ENCODE measurements at regions not wholly inside any gene's neighbourhood (a gene's known extent, or its start where the extent isn't known, plus 50 kb on each side); places are given as distances from the start of the nearest gene placed in this dataset.
"Not testable (repeated sequence)": the region's sequence is repeated elsewhere in the genome, so short reads cannot be mapped to it uniquely, and the experiment has no call there.

GRCh38 chr14:88127669-88128068 lies 122.7 kb downstream of the GPR65 start:
- TF ChIP-seq, protein P1, sequence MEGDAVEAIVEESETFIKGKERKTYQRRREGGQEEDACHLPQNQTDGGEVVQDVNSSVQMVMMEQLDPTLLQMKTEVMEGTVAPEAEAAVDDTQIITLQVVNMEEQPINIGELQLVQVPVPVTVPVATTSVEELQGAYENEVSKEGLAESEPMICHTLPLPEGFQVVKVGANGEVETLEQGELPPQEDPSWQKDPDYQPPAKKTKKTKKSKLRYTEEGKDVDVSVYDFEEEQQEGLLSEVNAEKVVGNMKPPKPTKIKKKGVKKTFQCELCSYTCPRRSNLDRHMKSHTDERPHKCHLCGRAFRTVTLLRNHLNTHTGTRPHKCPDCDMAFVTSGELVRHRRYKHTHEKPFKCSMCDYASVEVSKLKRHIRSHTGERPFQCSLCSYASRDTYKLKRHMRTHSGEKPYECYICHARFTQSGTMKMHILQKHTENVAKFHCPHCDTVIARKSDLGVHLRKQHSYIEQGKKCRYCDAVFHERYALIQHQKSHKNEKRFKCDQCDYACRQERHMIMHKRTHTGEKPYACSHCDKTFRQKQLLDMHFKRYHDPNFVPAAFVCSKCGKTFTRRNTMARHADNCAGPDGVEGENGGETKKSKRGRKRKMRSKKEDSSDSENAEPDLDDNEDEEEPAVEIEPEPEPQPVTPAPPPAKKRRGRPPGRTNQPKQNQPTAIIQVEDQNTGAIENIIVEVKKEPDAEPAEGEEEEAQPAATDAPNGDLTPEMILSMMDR (conservative IDR thresholded peaks at IDR 0.05; ENCODE audit: low read depth, low read length), result not testable (repeated sequence)
- TF ChIP-seq EZH2phosphoT487 (IDR thresholded peaks at IDR 0.05; ENCODE audit: borderline replicate concordance, low read length); EZH2 (IDR thresholded peaks at IDR 0.05; ENCODE audit: low read length, unreplicated experiment): not testable (repeated sequence)

Data from PC-3 (cell line).